ENCODE measurements at regions not wholly inside any gene's neighbourhood (a gene's known extent, or its start where the extent isn't known, plus 50 kb on each side); places are given as distances from the start of the nearest gene placed in this dataset.

DNA sequence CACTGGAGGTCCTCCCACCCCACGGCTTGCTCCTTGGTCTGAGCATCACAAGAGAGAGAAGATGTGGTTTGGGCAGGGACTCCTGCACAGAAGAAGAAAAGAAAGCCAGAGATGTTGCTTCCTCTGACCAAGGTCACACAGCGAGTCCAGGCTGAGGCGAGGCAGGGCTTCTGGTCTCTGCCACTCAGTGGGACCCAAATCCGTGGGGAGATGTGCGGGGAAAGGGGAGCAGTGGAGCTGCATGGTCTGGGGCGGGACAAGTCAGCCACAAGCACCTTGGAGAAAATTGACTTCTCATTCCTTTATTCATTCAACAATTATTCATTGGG lies 150.9 kb downstream of the C9orf50 start:
- DNase-seq: no peak

DNA sequence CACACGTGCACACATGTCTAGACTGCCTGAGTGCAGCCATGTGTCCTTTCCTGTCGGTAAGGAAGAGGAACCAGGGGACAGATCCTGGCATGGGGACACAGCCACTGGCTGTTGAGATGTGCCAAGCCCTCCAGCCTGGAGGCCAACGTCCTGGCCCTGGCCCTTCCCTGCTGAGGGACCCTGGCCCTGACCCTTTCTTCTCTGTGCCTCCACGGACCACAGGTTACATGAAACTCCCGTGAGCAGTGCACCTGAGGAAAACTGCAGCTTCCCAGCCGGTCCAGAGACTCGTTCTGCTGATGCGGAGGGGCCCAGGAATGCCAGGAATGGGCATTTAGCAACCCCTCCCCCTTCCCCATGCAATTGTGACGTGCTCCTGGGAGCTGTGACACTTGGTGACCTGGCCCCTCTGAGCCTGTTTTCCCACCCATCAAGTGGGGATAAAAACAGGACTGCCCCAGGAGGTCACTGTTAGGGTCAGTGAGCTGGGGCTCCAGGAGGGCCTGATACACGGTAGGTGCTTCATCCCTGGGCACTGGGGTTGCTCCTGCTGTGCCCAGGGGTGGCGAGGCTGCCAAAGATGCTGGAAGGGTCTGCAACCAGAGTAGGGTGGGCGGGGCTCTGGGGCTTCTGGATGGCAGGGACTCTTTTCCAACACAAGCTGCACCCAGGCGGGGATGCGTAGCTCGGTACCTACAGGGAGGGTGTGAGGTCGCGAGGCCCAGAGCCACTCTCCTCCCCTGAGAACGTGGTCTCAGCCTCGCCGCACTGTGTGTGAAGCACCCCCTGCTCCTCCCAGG lies 151.5 kb downstream of the C9orf50 start:
- no peak for DNase-seq

DNA sequence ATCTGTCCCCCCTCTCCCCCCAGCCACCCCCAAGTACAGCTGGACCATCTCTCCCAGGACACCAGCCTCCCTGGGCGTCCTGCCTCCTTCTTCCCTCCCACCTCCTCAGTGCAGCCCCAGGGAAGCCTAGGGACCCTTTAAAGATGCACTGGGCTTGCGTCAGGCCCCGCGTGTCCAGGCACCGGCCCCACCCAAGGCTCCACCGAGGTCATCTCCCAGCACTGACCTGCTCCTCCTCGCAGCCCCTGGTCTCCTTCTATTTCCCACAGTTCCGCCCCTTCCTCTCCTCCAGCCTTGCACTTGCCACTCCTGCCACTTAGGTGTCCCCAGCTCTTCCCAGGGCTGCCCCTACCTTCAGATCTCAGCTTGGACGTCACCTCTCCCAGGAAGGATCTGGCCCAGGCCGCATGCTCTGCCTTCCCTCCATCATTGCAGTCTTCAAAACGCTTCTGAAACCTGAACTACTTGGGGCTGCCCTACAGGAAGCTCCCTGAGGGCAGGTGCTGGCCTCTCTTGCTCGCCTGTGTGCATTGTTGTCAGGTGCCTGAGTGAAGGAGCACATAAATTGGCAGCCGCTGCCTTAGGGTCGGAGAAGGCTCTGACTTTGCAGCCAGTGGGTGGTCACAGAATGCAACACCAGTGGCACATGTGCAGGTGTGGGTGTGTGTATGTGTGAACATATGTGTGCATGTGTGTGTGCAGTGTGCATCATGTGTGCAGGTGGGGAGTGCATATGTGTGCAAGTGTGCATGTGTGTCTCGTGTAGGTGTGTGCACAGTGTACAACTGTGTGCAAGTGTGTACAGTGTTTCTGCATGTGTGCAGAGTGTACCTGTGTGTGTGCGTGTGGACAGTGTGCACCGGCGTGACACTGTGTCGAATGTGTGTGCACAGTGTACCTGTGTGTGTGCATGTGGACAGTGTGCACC lies 152.9 kb downstream of the C9orf50 start:
- DNase-seq: no peak

DNA sequence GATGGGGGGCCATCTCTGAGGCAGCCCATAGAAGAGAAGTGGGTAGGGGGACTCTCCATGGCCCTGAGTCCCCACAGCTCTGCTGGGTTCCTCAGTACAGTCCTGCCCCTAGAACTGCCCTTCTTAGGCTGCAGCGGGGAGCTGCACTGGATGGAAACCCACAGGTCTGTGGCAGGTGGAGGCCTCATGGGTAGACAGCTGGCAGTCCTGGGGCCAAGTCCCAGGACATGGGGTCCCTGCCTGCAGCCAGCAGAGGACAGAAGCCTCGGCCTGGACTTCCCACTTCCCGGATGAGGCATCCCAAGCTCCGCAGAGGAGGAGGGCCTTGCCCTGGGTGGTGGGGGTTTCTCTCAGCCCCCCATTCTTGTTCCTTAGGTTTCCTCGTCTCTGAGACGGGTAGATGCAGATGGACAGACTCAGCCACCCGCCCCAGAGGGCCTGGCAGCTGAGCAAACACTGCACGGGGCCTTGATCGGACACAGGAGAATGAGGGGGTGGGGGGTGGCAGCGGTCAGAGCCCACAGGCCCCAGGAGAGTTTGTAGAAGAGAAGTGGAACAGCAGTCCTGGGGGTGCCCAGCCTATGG lies 153.8 kb downstream of the C9orf50 start:
- no peak for DNase-seq

DNA sequence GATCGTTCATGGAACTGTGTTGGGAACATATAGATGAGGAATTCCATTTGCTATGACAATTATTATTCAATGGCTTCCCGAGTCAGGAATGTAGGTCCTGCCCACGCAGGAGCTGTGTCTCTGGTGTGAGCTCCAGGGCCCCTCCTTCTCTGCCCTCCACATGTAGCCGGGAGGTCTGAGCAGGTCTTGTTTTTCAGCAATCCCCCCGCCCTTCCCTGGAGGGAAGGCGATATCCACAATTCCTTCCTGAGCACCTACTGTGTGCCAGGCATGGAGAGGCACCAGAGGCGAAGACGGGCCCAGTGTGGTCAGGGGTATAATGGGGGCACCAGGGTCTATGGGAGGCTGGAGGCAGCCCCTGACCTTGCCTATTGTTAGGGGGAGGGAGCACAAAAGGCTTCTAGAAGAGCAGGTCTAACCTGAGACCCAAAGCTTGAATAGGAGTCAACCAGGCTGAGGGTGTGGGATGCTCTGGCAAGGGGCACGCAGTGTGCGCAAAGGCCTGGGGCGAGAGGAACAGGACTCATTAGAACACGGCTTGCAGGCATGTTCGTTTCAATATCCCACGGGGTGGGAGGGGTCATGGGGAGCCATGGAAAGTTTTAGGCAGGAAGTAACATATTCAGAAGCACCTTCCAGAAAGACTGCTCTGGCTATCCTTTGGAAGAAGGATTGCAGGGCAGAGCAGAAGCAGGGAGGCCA lies 154.9 kb downstream of the C9orf50 start:
- DNase-seq: no peak

DNA sequence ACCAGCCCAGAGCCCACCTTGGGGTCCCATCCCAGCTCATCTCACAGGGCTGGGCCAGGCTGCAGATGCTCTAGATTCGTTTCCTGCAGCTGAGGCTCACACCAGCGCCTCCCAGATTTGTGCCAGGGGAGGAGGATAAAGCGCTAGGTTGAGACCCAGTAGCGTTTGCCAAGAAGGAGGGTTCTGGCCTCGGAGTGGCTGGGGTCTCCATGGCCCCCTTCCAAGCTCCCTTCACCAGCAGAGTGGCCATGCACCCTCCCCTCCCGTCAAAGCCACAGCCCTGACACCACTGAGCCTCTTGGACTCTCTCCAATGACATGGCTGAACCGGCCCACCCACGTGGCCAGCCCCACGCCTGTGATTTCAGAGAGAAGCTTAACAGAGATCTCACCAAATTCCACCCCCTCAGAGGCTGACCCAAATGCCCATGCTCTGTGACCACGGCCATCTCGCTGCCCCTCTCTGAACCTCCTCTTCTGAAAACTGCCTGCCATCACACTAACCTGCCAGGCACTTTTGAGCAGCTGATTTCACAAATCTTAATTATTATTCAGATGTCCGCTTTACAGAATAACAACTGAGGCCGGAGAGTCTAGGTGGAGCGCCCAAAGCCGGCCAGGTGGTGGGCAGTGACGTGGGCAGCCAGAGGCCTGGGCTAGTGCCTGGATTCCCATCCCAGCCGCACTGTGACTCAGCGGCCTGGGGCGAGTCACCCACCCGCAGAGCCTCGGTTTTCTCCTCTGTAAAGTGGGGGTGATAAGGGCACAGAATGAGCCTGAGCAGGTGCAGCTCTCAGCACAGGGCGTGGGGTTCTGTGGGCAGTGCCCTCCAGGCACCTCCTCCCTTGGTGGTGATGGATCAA lies 155.7 kb downstream of the C9orf50 start:
- DNase-seq: no peak

DNA sequence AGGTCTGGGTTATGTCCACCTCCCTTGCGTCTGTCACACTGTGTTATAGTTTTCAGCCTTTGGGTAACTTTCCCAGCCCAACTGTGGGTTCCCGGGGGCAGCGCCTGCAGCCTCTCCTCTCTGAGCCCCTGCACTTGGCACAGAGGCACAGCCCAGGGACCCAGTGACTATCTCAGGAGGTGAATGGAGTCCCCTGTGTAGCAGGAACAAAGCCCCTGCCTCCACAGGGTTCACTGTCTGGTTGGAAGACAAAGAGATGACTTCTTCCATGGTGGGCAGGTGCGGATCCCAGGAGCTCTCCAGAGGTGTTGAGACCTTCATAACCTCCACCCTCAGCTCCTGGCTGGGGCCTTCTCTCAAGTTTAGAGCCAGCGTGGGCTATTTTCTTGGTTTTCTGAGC lies 156.9 kb downstream of the C9orf50 start:
- no peak for DNase-seq

DNA sequence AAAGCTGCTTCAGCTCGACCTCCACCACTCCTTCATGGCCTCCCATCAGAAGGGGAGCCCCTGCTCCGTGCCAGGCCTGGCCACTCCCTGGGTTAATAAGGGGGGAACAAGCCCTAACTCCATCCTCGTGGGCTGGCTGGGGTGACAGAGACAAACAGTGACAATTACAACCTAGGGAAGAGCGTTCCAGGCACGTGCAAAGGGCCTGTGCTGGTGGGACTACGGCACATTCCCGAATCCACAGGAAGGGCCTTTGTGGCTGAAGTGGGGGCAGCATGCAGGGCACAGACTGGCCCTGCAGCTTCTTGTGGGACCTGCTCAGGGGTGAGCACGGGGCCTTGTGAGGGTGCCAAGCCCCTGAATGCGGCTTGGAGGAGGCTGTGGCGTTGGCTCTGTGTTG lies 157.4 kb downstream of the C9orf50 start:
- no peak for DNase-seq

DNA sequence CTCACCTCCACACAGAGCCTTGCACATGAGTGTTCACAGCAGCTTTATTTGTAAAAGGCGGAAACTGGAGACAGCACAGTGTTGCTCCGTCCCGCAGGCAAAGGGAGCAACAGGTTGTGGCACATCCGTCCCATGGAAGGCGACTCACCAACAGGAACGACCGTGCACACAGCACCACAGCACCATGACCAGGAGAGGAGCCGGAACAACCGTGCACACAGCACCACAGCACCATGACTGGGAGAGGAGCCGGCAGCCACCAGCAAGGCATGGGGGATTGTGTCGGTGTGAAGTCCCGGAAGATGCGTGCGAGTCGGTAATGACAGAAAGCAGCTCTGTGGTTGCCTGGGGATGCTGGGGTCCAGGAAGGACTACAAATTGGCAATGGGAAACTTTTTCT lies 158.5 kb downstream of the C9orf50 start:
- no peak for DNase-seq

DNA sequence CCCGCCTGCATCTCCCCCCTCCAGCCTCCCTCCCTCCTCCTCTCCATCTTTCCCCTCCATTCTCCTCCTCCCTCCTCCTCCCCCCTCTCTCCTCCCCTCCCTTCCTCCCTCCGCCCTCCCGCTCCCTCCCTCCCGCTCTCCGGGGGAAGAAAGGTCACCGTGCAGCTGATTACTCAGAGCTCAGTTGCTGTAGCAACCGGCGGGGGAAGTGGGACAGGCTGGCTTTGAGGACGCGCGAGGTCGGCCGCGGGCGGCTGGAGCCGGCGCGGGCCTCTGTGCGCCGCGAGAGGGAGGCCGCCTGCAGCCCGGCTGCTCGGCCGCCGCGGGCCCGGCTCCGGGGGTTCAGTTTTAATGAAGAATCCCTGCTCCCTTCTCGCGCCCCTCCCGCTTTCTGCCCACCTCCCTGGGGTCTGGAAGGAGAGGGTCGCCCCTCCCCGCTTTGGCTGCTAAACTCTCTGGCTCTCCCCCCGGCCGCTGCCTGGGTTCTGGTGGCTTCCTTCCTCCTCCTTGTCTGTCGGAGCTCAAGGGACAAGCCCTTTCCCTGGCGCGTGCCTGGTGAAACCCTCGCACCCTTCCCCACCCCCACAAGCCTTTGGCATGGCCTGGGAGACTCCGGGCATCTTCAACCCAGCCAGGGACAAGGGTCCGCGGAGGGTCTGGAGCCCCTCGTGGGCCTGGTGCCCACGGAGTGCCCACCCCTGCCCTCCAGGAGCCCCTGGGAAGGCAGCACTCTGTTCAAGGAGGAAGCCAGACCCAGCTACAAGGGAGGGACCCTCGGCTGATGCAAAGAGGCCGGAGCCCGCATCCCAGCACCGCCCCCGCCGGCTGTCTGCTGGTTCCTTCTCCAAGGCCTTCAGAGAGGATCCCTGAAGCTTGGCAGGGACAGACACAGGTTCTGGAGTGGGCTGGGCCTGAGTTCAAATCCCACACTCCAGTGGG lies 160.3 kb downstream of the C9orf50 start:
- DNase-seq: peak; percentile 82

DNA sequence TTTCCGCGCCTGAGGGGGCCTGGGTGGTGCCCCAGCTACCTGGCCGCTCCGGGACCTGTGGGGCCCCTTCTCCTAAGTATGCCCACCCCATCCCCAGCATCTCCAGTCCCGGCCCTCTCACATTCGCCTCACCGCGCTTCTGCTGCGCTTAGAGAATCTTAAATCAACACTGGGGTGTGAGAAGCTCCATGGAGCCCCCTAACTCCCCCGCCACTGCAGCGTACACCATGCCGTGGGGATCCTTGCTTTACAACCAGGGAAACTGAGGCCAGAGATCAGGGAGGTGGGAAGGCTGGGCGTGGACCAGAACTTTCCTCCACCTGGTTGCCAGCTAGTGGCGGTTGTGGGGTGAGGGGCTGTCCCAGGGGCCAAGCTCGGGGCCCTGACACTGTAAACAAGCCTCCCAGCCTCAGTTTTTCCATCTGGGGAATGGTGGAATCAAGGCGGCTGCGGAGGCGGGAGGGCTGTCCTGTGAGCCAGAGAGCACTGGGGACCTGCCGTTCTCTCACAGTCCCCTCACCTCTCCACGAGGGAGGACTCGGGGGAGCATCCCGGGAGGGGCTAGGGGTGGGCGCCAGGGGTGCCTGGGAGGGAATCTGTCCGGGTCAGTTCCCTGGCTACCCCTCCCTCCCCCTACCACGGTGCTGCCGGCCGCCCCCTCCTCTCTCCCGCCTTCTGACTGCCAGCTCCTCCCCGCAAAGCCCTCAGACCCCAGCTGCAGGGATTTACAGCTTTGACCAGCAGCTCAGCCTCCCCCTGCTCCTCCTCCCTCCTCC lies 161.2 kb downstream of the C9orf50 start:
- DNase-seq: no peak

DNA sequence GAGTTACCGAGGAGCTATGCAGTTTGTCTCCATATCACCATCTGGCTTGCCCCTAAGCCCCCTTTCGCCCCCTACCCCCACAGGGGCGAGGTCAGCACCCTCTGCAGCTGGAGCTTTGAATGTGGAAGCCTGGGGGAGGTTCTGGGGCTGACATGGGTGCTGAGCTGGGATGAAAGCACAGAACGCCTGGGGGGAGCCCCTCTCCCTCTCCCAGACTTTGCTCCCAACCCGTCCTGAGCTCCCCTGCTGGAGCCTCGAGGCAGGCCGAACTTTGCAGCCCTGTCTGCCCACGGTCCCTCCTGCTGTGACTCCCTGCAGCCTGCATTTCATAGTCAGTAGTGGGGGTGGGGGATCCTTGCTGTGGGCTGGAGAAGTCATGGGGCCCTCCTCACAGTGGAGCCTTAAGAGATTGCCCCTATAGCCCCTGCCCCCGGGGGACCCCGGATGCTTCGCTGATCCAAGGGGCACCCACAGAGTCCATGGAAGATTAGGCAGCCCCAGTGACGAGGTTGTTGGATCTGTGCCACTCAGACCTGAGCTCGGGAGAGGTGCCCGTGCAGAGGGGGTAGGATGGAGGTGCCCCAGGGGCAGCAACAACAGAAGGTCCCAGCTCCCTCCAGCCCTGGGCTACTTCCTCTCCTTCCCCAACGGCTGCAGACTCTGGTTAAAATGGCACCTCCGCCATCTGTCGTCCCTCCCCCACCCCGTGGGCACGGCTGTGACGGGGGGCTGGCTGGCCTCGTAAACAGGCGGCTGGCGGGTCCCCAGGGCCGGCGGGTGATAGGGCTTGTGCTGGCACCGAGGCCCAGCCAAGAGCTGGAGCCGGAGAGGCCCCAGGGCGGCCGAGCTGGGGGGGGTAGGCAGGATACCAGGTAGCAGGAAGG lies 162.0 kb downstream of the C9orf50 start:
- DNase-seq: no peak

DNA sequence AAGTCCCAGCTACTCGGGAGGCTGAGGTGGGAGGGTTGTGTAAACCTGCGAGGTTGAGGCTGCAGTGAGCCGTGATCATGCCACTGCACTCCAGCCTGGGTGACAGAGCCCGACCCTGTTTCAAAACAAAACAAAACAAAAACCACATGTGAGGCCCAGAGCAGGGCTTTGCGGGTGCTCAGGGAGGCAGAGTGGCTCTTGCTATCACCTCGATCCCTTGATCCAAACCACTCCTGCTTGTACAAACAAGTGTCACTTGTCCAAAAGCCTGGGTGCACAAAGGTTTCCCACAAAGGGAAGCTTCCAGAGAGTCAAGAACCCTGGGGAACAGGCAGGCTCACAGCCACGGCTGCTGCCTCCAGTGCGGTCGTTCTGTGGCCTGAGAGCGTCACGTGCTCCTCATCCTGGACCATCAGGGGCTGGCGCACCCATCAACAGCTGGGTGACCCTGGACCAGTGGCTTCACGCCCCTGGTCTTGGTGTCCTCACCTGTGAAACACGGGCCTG lies 162.7 kb downstream of the C9orf50 start:
- no peak for DNase-seq

DNA sequence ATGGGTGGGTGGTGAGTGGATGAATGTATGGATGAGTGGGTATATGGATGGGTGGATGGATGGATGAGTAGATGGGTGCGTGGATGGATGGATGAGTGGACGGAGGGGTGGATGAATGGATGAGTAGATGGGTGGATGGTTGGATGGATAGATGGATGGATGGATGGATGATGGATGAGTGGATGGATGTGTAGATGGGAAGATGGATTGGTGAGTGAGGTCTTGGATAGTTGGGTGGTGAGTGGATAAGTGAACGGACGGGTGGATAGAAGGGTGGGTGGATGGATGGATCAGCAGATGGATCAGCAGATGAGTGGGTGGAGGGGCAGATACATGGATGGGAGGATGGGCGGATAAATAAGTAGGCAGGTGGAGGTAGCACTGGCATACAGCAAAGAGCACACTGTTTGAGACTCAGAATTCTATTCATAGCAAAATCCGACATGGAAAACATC lies 163.5 kb downstream of the C9orf50 start:
- no peak for DNase-seq

DNA sequence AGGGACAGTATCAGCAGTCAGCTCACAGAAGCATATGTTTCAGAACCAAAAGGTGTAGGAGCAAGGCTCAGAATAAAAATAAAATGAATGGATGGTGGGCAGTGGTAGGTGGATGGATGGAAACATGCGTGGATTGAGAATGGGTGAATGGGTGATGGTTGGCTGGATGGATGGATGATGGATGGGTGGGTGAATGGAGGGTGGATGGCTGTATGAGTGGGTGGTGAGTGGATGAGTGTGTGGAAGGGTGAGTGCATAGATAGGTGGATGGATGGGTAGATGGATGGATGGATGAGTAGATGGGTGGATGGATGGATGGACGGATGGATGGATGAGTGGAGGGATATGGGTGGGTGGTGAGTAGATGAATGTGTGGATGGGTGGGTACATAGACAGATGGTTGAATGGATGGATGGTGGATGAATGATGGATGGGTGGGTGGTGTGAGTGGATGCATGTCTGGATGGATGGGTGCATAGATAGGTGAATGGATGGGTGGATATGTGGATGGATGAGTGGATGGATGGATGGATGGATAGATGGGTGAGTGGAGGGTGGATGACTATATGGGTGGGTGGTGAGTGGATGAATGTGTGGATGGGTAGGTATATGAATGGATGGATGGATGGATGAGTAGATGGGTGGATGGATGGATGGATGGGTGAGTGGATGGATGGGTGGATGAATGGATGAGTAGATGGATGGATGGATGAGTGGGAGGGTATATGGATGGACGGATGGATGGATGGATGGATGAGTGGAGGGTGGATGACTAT lies 164.2 kb downstream of the C9orf50 start:
- DNase-seq: no peak

DNA sequence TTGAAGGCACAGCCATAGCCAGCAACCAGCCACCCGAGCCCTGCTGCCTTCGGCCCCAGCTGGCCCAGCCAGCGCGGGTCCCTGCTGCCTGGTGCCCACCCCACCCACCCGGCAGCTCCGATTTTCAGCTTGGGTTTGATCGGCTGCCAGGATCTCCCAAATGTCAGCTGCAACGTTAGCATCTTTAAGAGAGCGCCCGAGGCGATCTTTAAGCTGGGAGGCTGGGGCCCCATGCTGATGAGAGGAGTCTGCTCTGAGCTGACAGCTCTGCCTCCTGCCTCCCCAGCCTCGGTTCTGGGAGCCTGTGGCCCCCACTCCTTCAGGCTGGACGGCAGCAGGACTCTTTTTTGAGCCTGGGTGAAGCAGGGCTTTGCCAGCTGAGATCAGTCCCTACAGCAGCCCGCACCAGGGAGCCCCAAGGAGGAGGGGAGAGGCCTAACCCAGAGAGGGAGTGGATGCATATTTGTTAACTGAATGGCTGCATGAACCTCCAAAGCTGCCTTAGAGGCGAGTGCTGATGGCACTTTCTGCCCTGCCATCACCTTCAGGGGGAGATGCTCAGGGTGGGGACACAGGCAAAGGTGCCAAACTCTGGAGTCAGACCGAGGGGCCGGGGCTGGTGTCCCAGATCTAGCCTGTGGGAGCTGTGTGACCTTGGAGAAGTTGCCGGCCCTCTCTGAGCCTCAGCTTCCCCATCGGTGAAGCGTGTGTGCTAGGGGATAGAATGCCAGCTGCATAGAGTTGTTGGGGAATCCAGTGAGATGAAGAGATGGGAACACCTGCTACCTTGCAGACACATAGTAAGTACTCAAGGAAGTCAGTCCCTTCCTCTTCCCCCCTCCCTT lies 165.5 kb downstream of the C9orf50 start:
- DNase-seq: no peak

DNA sequence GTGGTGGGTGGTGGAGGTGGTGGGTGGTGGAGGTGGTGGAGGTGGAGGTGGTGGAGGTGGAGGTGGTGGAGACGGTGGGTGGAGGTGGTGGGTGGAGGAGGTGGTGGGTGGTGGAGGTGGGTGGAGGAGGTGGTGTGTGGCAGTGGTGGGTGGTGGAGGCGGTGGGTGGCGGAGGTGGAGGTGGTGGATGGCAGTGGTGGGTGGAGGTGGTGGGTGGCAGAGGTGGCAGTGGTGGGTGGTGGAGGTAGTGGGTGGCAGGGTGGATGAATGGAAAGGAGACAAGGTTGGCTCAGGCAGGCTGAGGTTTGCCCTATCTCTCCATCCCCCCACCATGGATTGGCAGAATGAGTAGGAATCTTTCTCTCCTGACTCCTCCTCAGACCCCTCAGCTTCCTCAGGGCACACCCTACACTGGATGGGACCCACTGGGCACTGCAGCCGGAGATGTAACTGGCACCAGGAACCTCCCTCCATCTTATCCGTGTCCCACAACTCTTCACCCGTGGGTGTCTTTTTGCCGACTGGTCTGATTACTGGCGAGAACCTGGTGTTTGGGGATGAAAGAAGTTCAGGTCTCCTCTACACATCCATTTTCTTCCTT lies 166.3 kb downstream of the C9orf50 start:
- no peak for DNase-seq

Measured in hematopoietic multipotent progenitor cell treated with erythropoietin and hydrocortisone succinate and interleukin-3 and kit ligand, for 8 days (in vitro differentiated cells).